ENCODE measurements at regions not wholly inside any gene's neighbourhood (a gene's known extent, or its start where the extent isn't known, plus 50 kb on each side); places are given as distances from the start of the nearest gene placed in this dataset.

GRCh38 chr7:41051535-41051934, 651.4 kb downstream of the INHBA start:
- Histone ChIP-seq H3K27me3 (ENCODE audit: insufficient read depth, low read length) (no peaks in the 10 kb centered on the region), H3K9me3 (ENCODE audit: low read depth, low read length) (no peaks in the 10 kb centered on the region), H3K4me2 (ENCODE audit: insufficient read depth, low read length) (no peak overlapping the region), H3K79me2 (ENCODE audit: insufficient read depth, low read length) (no peaks in the 10 kb centered on the region), H3K36me3 (ENCODE audit: insufficient read depth, low read length) (no peaks in the 10 kb centered on the region), H3K4me1 (ENCODE audit: insufficient read depth, low read length) (peaks cover 11% of the 10 kb centered on the region), H3K4me3 (ENCODE audit: insufficient read depth, low read length) (no peak overlapping the region), H3K27ac (ENCODE audit: low read depth, low read length) (no peak overlapping the region), H2AFZ (ENCODE audit: low read length) (no peak overlapping the region), H4K20me1 (ENCODE audit: insufficient read depth, low read length) (no peaks in the 10 kb centered on the region)
- DNase-seq (ENCODE audit: insufficient read length, low spot score, missing footprints): no peak
- TF ChIP-seq CTCF (IDR thresholded peaks at IDR 0.05; ENCODE audit: extremely low read depth, low read depth, low read length): no peak

- no peak overlapping the region for H2AFZ ChIP-seq (ENCODE audit: low read length)
- H3K4me1 ChIP-seq (ENCODE audit: insufficient read depth, low read length): peaks cover 16% of the 10 kb centered on the region
- DNase-seq (ENCODE audit: insufficient read length, low spot score, missing footprints): no peak
- no peaks in the 10 kb centered on the region for H3K27me3 ChIP-seq (ENCODE audit: insufficient read depth, low read length)
- no peaks in the 10 kb centered on the region for H3K36me3 ChIP-seq (ENCODE audit: insufficient read depth, low read length)
- H3K79me2 ChIP-seq (ENCODE audit: insufficient read depth, low read length): no peaks in the 10 kb centered on the region
- H3K4me2 ChIP-seq (ENCODE audit: insufficient read depth, low read length): no peak overlapping the region
- H4K20me1 ChIP-seq (ENCODE audit: insufficient read depth, low read length): no peaks in the 10 kb centered on the region
- no peak for TF ChIP-seq CTCF (IDR thresholded peaks at IDR 0.05; ENCODE audit: extremely low read depth, low read depth, low read length)
- H3K9me3 ChIP-seq (ENCODE audit: low read depth, low read length): no peaks in the 10 kb centered on the region
- H3K27ac ChIP-seq (ENCODE audit: low read depth, low read length): no peak overlapping the region
- no peak overlapping the region for H3K4me3 ChIP-seq (ENCODE audit: insufficient read depth, low read length)
Measured at GRCh38 chr7:41051062-41051461, 651.8 kb downstream of the INHBA start.

- Histone ChIP-seq H3K27me3 (ENCODE audit: insufficient read depth, low read length) (no peaks in the 10 kb centered on the region), H3K9me3 (ENCODE audit: low read depth, low read length) (no peaks in the 10 kb centered on the region), H3K4me2 (ENCODE audit: insufficient read depth, low read length) (no peak overlapping the region), H4K20me1 (ENCODE audit: insufficient read depth, low read length) (no peaks in the 10 kb centered on the region), H2AFZ (ENCODE audit: low read length) (no peak overlapping the region), H3K36me3 (ENCODE audit: insufficient read depth, low read length) (no peaks in the 10 kb centered on the region), H3K27ac (ENCODE audit: low read depth, low read length) (no peak overlapping the region), H3K4me1 (ENCODE audit: insufficient read depth, low read length) (peaks cover 21% of the 10 kb centered on the region), H3K4me3 (ENCODE audit: insufficient read depth, low read length) (no peak overlapping the region), H3K79me2 (ENCODE audit: insufficient read depth, low read length) (no peaks in the 10 kb centered on the region)
- no peak for DNase-seq (ENCODE audit: insufficient read length, low spot score, missing footprints)
- TF ChIP-seq CTCF (IDR thresholded peaks at IDR 0.05; ENCODE audit: extremely low read depth, low read depth, low read length): no peak
Measured at GRCh38 chr7:41048771-41049170, 654.1 kb downstream of the INHBA start.

- DNase-seq (ENCODE audit: insufficient read length, low spot score, missing footprints): no peak
Measured at GRCh38 chr7:41047789-41048191, 655.1 kb downstream of the INHBA start.

More at GRCh38 chr7:41047789-41048191, 655.1 kb downstream of the INHBA start:
- no peaks in the 10 kb centered on the region for H3K79me2 ChIP-seq (ENCODE audit: insufficient read depth, low read length)
- peak overlapping the region; percentile 39 for H2AFZ ChIP-seq (ENCODE audit: low read length)
- H3K4me3 ChIP-seq (ENCODE audit: insufficient read depth, low read length): no peak overlapping the region
- no peaks in the 10 kb centered on the region for H4K20me1 ChIP-seq (ENCODE audit: insufficient read depth, low read length)
- H3K9me3 ChIP-seq (ENCODE audit: low read depth, low read length): peaks cover 5% of the 10 kb centered on the region
- H3K4me2 ChIP-seq (ENCODE audit: insufficient read depth, low read length): no peak overlapping the region
- TF ChIP-seq CTCF (IDR thresholded peaks at IDR 0.05; ENCODE audit: extremely low read depth, low read depth, low read length): no peak
- peak overlapping the region; percentile 34 for H3K27ac ChIP-seq (ENCODE audit: low read depth, low read length)
- H3K4me1 ChIP-seq (ENCODE audit: insufficient read depth, low read length): peaks cover 21% of the 10 kb centered on the region
- H3K36me3 ChIP-seq (ENCODE audit: insufficient read depth, low read length): no peaks in the 10 kb centered on the region
- no peaks in the 10 kb centered on the region for H3K27me3 ChIP-seq (ENCODE audit: insufficient read depth, low read length)

Measured in osteoblast (primary cell).